ENCODE measurements at regions not wholly inside any gene's neighbourhood (a gene's known extent, or its start where the extent isn't known, plus 50 kb on each side); places are given as distances from the start of the nearest gene placed in this dataset.

DNA sequence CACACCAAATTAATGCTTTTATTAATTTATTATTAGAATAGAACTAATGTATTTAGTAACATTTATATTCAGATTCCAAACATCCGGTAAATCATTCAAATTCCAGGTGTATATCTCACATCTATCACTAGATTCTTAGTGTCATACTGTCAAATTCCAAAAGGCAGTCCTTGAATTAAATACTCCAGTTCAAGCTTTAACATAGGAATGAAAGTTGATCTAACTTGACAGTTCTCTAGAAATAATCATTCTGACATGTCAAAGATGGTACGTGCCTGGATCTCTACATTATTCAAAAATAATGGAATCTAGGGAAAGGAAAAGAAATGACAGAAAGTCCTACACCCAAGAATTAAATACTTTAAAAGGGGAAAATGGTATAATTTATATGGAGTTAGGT, 1161.5 kb downstream of the PCDH9 start:
- DNase-seq = no peak

DNA sequence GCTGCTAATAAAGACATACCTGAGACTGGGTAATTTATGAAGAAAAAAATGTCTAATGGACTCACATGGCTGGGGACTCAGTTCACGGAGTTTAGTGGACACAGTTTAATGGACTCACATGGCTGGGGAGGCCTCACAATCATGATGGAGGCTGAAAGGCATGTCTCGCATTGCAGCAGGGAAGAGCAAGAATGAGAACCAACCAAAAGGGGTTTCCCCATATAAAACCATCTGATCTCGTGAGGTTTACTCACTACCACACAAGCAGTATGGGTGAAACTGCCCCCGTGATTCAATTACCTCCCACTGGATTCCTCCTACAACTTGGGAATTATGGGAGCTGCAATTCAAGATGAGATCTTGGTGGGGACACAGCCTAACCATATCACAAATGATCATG, 1181.2 kb downstream of the PCDH9 start:
- DNase-seq = no peak

DNA sequence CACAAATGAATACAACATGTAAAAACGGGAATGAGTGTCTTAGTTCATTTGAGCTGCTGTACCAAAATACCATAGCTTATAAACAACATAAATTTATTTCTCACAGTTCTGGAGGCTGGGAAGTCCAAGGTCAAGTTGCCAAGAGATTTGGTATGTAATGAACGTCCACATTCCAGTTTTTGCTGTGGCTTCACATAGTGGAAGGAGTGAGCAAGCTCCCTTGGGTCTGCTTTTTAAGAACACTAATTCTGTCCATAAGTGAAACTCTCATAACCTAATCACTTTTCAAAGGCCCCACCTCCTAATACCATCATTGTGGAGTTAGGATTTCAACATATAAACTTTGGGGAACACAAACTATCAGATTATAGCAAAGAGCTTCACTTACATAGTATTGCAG, 1189.6 kb downstream of the PCDH9 start:
- DNase-seq = no peak

DNA sequence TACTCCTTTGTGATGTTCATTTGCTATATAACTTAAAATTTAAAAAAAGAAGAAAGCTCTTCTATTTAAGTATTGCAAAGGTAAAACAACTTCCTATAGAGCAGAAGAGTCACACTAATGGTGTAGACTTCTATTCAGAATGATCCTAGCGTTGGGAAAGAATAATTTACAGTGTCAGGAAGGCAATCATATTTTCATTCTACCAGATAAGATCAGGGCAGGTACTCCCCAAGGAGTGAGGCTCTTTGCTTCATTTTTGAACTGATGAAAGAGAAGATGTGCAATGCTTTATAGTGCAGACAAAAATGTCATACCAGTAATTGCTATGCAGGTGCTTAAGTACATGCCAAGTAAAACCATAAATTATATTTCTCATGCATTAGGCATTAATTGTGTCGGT, 1193.0 kb downstream of the PCDH9 start:
- DNase-seq = no peak

DNA sequence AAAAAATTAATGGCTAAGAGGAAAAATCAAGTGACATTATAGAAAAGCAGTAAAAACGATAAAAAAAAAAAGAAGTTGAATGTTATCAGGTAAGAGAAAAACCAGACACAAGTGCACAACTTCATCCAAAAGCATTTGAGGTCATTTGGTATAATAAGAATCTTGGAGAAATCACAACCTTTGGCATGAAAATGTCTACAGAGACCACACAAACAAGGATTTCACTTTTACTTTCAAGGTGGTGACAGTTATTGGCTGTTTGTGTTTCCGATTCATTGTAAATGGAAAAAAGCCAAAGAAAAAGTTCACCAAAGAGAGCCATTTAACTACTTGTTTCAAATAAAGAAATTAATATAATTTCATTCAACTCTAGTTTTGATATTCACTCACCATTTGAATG, 1193.5 kb downstream of the PCDH9 start:
- no peak for DNase-seq

DNA sequence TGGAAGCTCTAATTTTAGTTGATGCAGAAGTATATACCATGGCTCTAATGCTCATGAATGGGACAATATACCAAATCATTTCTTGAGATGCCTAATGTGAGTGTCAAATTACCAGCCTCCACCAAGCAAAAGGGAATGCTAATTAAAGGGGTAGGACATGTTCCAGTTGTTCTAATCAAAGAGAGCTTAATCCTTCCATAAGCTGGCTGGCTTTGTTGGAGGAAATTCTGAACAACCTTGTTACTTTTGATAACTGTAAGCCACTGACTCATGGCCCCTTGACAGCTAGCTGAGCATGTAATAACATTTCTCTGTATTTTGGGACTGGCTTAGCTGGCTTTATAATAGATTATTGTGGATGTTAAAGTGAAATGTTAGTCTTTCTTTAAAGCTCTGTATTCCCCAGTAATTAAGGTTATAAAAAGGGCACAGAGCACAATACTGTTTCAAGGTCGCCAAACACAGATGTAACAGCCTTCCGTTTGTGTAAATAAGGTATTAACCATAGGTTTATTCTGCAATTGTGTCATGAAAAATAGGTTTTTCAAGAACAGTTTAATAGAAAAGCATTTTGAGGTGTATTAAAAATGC, 1194.0 kb downstream of the PCDH9 start:
- DNase-seq = no peak

DNA sequence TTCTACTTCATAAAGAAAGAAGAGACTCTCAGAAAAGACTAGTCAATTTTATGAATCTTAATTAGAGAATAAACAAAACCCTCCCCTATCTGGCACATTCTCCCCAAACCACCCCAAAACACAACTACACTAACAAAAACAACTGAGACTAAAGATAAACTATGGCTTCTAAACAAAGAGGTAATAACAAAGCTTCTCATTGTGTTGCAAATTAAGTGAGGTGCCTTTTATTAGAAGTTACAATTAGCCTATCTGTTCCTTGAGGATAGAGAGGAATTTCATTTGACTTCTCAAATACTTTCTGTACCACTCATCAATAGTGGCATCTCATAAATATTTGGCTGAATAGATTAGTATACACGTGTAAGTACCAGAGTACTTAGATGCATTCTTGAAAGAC, 1196.2 kb downstream of the PCDH9 start:
- no peak for DNase-seq

DNA sequence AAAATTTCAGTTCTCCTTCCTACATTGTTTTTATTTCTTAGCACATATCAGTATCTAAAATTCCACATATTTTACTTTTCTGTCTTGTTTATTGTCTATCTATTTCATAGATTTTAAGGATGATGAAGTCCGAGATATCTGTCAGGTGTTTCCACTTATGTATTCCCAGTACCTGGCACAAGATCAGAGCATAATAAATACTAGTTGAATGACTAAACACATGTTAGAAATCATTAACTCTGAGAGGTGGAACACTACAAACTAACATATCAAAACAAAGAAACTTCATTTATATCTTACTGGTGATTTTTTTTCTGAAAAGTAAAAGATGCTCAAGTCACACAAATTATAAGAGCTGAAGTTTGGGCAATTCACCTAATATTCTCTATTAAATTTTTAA, 1208.3 kb downstream of the PCDH9 start:
- DNase-seq = no peak

DNA sequence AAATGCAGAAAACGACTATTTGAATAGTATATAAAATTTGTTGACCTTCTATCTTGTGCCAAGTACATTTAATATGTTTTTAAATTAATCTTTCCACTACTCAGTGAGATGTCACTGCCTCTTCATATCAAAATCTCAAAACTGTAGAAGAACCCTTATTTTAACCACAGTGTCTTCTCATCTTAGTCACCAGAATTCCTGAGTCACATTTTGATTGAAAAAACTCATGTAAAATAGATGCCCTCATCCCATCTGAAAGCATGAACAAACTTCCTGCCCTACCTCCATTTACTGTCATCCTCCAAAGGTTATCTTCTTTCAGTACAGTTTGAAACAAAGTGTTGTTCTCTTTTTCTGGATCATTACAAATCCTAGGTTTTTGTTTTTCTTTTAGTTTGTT, 1215.4 kb downstream of the PCDH9 start:
- no peak for DNase-seq

DNA sequence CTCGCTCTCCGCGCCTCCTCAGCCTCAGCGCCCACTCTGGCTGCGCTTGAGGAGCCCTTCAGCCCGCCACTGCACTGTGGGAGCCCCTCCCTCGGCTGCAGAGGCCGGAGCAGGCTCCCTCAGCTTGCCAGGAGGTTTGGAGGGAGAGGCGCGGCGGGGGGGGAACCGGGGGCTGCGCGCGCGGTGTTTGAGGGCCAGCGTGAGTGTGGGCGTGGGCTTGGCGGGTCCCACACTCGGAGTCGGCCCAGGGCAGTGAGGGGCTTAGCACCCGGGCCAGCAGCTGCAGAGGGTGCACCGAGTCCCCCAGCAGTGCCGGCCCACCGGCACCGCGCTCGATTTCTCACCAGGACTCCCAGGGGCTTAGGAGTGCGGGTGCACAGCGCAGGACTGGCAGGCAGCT, 1220.9 kb downstream of the PCDH9 start:
- DNase-seq = no peak

DNA sequence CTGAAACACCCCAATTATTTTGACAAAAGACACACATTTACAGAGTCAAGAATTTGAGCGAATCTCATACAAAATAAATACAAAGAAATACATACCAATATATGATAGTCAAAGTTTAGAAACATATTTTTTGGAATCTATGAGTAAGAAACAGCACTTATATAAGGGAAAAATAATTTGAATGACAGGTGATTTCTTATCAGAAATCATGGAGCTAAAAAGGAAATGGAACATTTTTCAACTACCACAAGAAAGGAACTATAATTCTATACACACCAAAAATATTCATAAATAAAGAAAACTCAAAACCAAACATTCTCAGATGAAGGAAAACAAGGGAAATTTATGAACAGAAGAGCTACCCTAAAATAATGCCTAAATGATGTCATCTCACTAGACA, 1226.6 kb downstream of the PCDH9 start:
- DNase-seq = no peak

DNA sequence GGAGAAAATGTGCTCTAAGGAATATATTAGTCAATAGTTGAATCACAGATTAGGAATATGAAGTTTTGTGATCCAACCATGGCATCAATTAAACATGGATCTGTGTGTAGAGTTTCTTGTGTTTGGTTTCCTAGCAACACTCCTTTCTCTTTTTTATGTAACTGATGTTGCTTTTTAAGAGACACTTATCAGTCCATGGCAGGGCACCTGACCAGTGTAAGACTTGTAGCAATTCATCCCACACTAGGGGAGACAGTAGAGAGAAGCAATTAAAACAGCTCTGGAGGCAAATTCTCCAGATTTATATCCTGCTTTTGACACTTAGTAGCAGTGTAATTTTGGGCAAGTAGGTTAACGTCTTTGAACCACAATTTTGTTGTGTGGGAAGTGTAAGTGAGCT, 1229.0 kb downstream of the PCDH9 start:
- DNase-seq = no peak

DNA sequence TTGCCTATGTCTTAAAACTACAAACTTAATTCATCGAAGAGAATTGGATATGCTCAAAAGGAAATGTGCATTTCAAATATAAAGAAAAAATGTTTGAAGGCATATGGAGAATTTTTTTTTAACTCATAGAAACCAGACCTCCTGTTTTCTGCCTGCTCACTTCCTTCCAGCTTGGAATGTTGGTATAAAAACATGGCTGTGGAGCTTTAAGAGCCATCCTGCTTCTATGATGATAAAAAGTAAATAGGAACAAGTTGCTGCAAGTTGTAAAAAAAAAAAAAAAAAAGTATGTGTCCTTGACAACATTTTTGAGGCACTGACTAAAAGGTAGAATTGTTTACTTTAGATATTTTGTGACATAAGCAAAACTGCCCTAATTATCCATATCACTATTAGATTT, 1230.7 kb downstream of the PCDH9 start:
- no peak for DNase-seq

DNA sequence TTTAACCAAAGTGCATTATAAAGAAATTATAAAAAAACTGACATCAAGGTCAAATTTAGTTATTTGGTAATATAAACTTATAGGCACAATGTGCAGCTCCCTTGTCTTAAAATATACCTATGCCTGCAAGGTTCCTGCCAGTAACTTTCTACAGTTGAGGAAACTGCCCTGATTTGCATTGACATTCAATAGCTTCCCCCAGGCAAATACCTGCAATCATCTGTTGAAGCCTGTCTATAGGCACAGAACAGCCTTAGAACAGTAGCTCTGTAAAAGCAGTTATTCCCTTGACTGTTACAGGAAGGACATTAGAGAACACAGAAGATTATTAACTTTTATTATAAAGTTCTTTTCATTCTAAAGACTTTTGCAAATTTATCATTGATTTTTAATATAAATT, 1239.5 kb downstream of the PCDH9 start:
- DNase-seq = no peak

DNA sequence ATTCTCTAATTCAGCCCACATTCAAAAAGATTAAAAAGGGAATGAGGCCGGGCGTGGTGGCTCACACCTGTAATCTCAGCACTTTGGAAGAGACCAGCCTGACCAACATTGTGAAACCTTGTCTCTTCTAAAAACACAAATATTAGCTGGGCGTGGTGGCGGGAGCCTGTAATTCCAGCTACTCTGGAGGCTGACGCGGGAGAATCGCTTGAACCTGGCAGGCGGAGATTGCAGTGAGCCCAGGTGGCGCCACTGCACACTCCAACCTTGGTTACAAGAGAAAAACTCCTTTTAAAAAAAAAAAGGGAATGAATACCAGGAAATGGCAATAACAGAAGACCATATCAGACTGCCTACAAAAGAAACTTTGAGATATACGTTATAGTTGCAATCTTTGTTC, 1244.5 kb downstream of the PCDH9 start:
- no peak for DNase-seq

DNA sequence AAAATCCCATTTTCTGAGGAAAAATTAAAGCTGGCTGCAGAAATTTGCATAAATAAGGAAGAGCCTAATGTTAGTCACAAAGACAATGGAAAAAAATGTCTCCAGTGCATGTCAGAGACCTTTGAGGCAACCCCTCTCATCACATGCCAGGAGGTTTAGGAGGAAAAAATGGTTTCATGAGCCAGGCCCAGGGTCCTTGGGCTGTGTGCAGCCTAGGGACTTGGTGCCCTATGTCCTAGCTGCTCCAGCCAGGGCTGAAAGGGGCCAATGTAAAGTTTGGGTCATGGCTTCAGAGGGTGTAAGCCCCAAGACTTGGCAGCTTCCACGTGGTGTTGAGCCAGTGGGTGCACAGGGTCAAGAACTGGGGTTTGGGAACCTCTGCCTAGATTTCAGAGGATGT, 1252.6 kb downstream of the PCDH9 start:
- no peak for DNase-seq

DNA sequence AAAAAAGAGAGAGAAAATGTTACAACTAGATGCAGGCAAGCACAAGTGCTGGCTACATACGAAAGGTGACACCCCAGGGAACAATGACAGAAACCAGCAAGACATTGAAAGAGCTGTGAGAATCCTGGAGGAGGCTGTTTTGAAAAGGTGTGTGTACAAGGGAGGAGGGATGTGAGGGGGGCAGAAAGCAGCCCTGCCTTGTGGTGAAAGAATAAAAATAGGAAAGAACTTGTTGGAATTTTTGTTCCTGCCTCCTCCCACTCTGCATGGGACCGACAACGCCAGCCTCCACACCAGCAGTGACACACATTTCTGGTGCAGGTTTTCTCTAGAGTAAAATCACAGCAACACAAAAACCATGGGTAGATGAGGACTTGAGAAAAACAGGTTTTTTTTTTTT, 1258.6 kb downstream of the PCDH9 start:
- no peak for DNase-seq

DNA sequence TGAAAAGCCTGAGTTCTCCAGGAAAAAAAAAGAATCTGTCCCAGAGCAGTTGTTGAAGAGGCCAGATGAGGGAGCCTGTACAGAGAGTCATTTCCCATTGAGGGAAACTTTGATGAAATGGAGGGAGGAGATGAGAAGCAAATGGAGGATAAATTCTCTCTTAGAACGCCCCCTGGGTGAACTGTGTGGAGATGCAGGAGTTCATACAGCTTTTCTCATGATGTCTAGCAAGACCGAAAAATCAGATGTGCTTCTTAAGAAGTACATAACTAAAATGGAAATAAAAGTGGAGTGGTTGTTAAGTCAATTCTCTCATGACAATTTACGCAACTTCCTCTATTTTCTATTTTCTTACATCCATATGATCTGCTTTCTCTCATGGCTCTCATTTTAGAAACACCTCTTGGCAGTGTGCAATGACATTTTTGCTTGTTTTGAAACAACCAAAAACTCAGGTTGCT, 1263.1 kb downstream of the PCDH9 start:
- no peak for DNase-seq

DNA sequence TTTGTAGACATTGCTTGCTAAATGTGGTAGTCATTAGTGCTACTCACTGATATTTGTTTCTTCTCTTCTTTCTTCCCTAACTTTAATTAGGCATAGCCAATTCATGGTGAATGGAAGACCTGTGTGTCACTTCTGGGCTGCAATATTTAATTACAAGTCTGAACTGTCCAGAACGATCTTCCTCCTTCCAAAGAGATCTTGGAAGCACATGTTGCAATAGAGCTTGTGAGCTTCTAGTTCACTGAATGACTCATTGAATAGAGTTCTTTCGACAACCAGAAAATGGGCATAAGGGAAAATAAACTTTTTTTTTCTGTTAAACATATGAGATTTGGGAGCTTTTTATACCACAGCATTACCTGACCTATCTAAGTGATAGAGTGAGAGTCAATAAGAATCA, 1264.6 kb downstream of the PCDH9 start:
- no peak for DNase-seq

DNA sequence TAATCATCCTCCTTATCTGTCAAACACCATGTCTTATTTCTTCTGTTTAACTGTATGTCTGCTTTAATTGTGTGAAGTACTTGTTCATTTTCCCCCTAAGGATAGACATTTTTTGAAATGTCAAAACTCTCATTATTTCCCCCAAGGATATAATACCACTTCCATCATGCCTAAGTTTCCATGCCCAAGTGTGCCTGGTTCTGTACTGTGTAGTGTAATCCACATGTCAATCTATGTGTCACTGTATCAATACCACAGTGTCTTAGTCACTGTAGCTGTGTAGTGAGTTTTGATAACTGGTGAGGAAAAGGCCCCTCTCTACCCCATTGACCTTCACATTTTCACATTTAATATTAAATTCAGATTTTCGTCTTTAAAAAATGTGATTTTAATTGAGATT, 1265.5 kb downstream of the PCDH9 start:
- DNase-seq = no peak

DNA sequence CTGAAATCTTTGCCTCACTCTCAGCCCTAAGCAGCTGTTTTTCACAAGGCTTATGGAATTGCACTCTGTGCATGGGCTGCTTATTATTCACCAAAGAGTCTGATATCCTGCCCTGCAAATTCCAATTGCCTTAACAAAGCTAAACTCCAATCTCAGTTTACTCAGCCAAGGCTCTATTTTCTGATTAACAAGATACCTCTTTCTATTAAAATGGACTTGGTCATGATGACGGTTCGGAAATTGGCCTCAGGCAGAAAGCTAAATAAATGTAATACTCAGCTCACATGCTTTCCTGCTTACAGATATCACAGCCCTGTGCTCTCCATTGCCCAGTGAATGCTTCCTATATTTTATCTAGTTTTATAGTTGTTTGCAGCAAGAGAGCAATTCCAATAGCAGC, 1270.8 kb downstream of the PCDH9 start:
- DNase-seq = no peak

DNA sequence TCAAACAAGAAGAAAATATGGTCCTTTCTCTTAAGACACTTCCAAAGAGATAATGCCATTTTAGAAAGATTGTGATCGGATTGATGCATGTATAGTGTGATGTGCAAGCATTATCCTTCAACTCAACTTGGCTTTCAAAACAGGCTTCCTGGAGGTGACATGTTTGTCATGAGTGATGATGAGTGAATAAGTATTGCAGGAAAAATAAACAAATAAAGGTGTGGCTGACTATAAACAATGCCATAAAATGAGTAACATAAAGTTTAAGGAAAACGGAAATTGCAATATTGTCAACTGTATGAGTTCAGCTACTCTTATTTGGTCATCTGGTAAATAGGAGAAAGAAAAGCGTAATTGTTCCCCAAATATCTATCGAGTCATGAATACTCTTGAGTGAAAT, 1283.7 kb downstream of the PCDH9 start:
- DNase-seq = no peak

DNA sequence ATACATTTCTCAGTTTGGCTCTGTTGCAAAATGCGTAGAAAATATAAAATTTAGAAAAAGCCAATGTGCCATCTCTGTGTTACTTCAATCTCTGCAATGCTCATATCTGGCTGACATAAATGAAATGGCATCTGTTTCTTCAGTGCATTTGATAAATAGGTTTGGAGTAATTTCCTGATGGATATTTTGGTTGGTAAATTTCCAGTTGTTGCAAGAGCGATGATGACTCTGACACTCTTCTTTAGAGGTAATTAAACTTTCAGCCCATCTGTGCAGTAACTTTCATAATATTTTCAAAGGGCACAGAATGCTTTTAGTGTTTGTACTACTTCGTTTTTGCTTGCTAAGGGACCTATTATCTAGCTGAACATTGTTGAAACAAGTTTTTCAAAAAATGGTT, 1286.4 kb downstream of the PCDH9 start:
- DNase-seq = no peak

DNA sequence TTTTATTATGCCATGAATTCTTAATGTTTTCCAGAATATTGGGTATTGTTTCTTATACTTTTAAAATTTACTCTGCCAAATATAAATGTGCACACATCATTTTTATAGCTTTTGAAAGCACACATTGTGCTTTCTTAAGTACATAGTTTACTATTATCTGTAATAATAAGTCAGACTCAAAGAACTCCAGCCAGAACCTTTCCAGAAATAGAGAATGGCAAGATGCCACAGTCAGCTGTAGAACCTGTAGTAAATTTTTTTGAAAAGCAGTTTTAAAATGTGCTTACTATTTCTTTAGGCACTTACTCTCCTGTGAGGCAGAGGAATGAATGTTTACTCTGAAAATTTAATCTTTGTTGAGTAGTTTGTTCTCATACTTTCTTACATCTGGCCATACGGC, 1287.1 kb downstream of the PCDH9 start:
- DNase-seq = no peak

DNA sequence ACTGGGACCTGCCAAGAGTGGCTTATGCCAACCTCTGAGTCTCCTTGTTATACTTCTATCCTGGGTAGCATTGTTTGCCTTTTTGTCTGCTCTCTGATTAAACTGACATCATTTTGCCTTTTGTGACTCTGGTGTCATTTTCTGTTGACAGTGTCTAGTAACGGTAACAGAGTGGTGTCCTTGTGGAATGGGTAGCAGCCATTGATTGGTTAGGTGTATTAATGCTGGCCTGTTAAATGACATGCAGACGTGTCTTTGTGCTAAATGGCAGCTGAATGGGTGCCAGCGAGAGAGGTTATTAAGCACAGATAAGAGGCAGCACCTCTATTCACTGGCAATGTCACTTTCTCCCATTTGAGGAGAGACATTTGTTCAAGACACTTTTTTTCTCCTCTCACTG, 1289.4 kb downstream of the PCDH9 start:
- DNase-seq = no peak

DNA sequence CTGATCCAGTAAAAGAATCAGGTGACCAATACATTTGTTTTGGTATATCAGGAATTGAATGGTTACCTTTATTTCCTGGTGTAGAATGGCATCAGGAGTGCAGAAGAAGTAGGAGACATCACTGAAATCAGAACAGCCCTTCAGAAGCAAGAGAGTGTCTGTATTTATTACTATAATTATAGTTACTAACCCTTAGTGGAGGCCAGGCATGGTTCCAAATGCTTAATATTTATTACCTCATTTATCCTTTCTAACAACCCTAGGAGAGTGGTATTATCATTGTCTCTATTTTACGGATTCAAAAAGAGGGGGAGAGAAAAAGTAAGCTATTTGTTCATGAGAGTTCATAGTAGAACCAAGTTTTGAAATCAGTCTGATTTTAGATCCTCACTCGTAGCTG, 1292.9 kb downstream of the PCDH9 start:
- DNase-seq = no peak

Measured in bone marrow (tissue), 2 donors.